ENCODE measurements at regions not wholly inside any gene's neighbourhood (a gene's known extent, or its start where the extent isn't known, plus 50 kb on each side); places are given as distances from the start of the nearest gene placed in this dataset.
"Not testable (repeated sequence)": the region's sequence is repeated elsewhere in the genome, so short reads cannot be mapped to it uniquely, and the experiment has no call there.

DNA sequence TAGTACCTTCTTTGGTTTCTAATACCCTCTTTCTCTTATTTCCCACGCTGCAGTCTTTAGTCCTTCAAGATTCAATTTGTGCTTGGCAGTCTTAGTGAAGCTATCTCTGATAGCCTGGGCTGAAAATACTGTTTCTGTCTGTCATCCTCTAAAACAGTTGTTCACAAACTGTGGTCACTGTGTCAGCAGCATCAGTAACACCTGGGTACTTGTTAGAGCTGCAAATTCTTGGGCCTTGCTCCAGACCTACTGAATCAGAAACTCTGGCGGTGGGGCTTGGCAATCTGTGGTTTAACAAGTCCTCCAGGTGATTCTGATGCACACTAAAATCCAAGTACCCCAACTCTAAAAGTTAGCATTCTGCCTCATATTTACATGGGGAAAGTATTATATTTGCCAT is 217.5 kb upstream of the SEL1L start:
- no peak for DNase-seq (ENCODE audit: low spot score)

DNA sequence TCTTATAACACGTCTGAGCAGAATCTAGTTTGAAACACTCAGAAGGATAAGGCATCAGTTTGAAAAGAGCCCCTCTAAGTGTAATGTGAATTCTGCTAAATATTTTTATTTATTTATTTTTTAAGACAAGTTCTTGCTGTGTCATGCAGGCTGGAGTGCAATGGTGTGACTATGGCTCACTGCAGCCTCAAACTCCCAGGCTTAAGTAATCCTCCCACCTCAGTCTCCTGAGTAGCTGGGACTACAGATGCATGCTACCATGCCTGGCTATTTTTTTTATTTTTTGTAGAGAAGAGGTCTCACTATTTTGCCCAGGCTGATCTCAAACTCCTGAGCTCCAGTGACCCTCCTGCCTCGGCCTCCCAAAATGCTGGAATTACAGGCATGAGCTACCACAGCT is 225.9 kb upstream of the SEL1L start:
- no peak for DNase-seq (ENCODE audit: low spot score)

DNA sequence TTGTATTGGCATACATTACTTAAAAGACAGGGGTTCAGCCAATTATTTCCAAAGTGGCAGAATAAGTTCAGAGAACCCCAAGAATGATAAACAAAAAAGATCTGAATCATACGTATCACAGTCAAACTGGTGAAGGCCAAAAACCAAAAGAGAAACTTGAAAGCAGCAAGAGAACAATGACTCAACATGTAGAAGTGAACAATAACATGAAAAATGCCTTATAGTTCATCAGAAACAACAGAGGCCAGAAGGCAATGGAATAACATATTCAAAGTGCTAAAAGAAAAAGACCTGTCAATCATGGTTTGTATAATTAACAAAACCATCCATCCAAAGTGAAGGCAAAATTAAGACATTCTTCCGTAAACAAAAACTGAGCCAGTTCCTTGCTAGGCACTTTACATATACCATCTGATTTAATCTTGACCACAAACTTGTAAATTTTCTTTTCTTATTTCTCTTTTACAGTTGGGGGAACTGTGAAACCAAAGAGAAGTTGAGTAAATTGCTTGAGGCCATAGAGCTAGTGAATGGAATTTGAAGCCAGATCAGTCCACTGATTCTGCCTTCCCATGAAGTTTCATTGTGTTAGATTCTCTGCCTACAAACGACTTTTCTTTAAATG is 232.1 kb upstream of the SEL1L start:
- no peak for DNase-seq (ENCODE audit: low spot score)

DNA sequence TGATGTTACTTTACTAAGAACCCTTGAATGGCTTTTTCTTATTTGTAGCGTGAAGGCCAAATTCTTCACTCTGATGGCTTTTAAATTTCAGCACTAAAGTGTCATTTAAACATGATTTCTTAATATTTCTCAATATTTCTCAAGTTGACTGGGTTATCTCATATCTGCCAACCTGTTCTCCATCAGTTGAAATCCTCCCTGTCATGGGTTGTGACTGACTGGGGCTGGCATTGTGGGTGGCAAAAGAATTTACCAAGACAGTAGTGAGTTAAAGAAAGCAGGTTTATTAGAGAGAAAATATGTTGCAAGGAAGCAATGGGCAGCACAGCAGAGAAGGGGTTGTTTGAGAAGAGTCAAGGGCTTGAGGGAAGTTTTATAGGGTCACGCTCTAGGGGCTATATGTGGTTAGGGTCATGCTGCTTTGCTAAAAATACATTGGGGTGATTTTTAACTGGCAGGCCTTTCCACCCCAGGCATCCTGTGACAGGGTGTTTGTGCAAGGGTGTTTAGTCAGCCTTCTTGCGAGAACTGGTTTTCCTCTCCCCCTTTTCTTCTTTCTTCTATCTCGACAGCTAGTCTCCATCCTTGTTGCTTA is 232.8 kb upstream of the SEL1L start:
- no peak for DNase-seq (ENCODE audit: low spot score)

DNA sequence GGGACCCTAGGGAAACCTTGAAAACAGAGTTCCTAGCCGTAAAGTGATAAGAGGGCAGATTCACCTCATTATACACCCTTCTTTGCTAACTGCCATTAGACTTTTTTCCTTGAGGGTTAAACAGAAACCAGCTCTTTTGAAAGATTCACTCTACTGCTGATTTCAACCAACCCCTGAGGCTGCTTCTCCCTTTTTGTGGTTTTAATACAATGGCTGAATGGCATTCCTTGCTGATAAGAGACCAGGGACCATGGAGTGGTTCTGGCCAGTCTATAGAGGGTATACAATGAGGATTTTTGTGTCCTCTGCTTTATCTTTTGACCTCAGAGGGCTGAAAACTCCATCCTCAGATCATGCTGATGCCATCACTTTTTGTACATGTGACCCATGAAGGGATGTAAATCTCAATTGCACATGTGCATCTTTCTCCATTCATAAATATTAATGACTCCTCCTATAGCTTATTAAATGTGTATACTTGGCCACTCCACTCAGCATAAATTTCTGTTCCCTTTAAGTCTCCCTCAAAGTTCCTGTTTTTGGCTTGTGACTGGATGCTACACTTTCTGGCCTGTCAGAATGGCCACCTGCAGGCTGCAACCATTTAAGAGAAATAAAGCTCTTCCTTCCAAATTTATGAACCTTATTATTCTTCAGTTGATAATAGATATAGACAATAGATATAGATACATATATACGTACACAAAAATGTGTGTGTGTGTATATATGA is 233.8 kb upstream of the SEL1L start:
- no peak for DNase-seq (ENCODE audit: low spot score)

DNA sequence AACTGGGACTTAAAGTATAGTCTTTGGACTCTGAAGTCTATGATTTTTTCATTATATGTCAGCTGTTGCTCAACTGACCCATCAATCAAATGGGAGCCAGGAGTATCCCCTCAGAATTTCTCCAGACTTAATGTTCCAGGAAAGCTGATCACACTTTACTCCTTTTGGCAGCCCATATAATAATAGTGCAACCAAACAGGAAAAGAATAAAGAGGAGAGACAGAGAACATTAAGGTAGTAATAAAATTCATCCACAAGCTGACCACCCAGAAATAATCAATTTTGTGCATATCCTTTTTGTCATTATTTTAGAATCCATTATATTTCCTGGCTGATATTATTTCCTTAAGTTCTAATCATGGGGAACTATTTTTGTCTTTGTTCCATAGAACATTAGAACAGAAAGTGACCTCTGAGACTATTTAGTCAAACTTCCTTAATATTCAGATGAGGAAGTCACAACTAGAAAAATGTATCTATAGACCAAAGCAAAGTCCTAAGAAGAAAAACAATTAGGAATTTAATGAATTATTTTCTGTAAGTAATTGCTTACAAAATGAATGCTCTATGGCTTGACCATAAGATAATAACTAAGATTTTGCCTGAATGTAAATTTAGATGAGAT is 238.1 kb upstream of the SEL1L start:
- no peak for DNase-seq (ENCODE audit: low spot score)

DNA sequence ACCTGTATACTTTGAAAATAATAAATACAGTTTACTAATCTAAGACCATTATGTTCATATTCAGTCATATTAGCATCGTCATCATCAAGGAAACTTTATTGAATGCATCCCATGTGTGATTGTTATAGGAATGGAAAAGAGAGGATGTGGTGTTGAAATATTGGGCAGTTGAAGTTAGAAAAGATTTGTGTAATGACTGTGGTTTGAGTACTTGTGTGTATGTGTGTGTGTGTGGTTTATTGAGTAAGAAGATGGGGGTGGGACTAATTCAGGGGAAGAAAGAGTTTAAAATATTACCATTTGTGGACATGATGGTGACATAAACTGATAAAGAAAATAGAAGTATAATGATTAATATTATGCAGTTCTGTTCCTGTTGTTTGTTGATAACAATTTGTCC is 238.7 kb upstream of the SEL1L start:
- DNase-seq (ENCODE audit: low spot score) = no peak

DNA sequence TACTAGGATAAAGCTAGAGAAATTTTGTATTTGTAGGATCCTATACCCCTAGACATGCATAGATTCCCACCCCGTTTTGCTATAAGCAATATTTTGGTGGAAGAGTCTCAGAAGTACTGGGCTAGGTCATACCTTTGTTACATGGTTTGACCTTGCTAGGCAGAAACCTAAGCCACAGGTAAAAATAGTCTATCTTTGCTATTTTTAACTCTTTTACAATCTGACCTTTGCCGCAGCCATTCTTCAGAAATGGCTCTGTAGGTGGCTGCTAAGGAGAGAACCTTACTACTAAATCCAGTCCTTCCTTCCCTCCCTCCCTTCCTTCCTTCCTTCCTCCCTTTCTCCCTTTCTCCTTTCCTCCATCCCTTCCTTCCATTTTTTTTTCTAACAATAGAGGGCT is 242.9 kb upstream of the SEL1L start:
- no peak for DNase-seq (ENCODE audit: low spot score)

DNA sequence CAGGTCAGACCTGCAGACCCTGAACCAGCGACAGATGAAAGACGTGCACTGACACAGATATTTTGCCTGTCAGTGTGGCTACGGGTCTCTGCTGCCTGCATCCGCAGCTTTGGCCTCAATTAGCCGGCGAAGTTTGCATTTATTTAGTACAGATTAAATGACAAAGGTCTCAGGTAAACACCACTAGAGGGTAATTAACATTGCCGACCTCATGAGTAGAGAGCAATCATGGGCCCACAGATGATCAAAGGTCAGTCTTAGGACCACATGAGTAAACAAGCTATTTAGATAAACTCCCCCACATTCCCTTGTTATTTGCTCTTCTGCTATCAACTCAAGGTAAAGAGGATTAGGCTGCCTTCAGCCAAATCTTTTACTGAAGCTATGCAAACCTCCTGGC is 248.1 kb upstream of the SEL1L start:
- DNase-seq (ENCODE audit: low spot score) = not testable (repeated sequence)

DNA sequence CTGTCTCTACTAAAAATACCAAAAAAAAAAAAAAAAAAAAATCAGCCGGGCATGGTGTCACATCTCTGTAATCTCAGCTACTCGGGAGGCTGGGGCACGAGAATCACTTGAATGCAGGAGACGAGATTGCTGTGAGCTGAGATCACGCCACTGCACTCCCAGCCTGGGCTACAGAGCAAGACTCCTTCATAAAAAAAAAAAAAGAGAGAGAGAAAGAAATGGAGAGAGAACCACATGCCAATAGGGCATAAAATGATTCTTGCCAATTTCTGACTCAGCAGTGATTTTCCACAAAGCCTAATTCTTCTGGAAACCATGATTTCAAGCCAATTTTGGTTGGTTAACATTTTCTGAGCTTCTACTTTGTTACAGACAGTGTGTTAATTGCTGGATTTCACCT is 250.4 kb upstream of the SEL1L start:
- no peak for DNase-seq (ENCODE audit: low spot score)

DNA sequence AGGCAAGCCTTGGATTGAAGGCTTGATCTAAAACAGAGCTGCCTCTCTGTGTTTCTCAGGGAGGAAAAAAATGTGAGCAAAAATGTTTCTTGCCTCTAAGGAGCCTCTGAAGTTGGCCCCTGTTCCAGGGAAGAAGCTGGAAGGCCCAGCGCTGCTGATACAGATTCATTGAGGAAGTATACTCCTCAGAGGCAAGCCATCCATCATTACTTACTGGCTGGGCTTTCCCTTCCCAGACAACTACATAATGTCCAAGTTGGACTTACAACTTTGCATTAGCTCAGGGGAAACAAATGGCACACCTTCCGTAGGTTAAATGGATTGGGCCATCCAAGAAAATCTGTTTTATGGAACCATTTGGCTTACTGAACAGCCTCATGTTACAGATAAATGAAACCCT is 263.7 kb upstream of the SEL1L start:
- no peak for DNase-seq (ENCODE audit: low spot score)

DNA sequence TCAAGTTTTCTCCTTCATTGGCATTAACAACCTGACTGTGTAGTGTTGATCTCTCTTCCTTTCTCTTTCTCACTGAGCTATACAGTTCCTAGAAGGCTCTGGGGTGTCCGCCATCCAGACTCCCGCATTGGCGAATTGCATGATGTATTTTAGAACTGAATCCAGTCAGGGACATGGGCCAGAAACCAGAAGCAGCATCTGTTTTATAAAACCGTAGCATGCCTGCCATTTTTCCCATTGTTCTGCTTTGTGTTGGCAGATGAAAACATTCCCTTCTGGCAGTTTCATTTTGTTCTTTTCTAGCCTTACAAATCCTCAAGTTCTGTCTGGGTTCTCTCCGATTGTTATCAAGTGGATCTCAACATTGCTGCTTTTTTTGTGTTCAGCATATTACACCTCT is 268.3 kb upstream of the SEL1L start:
- DNase-seq (ENCODE audit: low spot score) = no peak

DNA sequence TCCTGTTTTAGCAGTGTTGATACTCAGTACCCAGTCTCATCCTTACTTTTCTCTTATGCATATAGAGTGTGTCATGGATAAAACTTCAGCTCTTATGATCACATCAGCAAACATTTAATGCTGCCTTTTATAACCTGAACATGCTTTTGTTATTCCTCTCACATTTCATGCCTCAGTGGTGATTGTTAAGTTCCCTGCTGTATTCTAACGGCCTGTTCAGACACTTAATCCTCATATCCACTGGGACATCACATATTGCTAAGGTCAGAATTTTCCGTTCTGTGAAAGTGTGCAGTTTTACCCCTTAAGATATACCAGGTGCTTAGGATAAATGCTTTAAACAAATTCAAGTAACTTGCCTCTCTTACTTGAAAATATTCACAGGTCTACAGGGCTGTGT is 268.7 kb upstream of the SEL1L start:
- no peak for DNase-seq (ENCODE audit: low spot score)

DNA sequence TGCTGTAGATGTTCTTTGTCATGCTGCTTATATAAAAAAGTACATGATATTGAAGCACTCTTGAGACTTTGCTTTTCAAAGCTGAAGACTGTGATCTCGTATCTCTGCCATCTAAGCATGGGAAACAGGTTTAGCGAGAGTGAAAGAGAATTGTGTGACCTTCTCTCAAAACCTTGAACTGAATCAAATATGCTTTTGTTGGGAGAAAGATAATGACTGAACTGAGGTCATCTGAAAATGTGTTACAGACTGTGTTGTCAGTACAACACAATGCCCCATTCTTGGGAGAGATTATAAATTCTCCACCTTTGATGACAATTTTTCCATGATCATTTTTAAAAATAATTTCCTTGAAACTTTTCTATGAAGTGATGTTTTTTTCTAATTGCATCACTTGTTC is 272.1 kb upstream of the SEL1L start:
- DNase-seq (ENCODE audit: low spot score) = no peak

DNA sequence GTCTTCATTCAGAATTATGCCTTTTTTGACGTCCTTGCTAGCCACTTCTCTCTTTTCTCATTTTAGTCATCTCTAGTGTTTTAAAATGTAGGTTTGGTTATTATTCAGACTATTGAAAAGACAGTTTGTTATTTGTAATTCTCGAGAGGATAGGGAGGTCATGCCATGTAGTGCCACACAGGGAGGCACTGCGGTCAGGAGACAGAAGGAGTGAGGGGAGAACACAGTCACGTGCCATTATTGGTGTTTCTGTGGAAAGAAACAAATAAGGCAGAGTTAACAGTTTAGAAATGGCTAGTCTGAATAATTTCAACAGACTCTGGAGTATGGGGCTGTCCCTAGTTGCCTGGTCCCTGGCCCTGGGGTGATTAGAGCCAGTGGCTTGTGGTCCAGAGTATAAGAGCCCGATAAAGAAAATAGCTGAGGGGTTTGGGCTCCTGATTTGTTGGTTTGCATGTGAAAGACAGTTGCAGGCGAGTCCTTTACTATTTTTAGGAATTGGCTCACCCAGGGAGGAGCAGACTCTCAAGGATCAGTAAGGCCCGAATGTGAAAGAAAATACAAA is 278.1 kb upstream of the SEL1L start:
- DNase-seq (ENCODE audit: low spot score) = no peak

DNA sequence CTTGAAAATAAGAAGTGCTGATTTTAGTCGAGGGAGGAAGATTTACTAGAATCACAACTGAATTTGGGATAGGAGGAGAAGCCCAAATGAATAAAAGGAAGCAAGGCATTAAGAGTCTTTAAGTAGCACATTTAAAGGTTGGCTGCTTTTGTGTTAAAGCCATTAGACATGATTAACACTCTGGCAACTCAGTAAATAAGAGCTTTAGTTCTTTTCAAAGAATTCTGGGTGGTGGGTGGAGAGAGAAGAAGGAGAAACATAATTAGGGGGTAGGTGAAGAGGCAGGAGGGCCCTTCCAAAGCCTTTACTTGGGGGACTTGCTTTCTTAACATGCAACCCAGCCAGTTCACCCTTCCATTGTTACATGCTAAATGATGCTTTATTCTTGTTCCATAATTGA is 284.6 kb upstream of the SEL1L start:
- DNase-seq (ENCODE audit: low spot score) = no peak

DNA sequence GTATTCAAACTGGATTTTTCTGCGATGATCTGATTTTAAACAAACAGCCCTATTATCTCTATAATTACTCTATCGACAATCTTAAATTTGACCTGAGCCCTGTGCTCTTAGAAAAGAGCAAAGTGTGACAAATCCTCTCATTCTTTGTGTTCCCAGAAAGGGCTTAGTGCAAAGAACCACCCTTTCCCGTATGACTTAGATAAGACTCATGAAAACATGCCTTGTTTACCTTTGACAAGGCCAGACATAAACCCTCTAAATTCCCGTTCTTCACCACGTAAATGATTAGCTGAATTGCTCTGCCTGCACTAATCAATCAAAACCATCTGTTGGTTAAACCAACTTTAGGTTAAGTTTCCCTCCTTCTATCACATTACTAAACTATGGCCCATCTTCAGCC is 285.7 kb upstream of the SEL1L start:
- no peak for DNase-seq (ENCODE audit: low spot score)

DNA sequence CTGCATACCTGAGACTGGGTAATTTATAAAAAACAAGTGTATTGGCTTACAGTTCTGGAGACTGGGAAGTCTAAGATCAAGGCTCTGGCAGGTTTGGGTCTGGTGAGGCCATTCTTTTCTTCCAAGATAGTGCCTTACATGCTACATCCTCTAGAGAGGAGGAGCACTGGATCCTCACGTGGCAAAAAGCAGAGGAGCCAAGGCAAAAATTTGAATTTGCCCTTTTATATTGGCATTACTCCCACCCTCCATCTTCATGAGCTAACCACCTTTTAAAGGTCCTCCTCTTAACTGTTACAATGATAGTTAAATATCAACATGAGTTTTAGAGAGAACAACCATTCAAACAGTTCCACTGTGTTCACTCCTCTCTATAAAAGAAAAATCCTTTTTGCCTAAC is 286.3 kb upstream of the SEL1L start:
- DNase-seq (ENCODE audit: low spot score) = no peak

DNA sequence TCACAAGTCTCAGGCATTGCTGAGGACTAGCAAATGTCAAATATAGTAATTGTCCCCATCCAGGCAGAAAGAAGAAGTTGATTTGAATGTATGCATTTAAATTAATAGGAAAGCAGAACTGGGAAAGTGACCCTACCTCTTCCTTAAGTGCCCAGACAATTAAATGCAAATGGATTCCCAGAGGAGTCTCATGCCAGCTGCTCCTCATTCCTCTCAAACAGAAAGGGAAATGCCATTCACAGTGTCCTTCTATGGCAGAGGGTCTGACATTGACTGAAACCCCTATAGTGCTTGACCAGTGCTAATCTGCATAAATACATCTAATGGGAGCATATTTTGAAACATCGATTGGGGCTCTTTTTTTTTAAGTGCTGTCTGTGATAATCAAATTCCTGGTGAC is 292.4 kb upstream of the SEL1L start:
- no peak for DNase-seq (ENCODE audit: low spot score)

DNA sequence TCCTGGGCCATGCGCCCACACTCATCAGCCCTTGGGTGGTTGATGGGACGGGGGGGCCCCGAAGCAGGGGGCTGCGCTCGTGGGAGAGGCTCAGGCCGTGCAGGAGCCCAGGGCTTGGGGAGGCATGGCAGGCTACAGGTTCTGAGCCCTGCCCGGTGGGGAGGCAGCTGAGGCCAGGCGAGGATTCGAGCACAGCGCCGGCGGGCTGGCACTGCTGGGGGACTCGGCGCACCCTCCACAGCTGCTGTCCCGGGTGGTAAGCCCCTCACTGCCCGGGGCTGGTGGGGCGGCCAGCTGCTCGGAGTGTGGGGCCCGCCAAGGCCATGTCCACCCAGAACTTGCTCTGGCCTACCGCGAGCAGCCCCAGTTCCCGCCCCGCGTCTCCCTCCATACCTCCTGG is 295.8 kb upstream of the SEL1L start:
- DNase-seq (ENCODE audit: low spot score) = no peak

DNA sequence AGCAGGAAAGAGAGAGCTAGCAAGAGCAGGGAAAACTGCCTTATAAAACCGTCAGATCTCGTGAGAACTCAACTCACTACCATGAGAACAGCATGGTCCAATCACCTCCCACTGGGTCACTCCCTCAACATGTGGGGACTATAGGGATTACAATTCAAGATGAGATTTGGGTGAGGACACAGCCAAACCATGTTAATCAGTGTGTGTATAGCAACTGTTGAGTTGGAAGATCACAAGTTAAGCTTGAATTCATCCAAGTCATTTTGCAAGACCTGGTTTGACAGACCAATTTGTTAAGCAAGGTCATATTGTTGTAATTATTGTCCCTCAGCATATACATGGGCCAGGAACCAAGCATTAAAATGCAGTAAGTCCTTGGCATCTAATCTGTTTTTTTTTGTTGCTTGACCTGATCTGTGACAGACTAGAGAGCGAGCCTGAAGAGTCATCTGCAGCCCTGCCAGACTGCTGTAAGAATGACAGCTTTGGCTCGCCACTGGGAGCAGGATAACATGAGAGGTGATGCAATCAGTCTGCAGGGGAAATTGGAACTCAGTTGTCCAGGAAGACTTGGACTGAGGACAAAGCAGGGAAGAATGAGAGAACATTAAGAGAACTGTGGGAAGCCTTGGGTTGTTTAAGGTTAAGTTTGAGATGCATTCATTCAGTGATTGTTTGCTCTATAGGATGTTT is 297.6 kb upstream of the SEL1L start:
- no peak for DNase-seq (ENCODE audit: low spot score)

DNA sequence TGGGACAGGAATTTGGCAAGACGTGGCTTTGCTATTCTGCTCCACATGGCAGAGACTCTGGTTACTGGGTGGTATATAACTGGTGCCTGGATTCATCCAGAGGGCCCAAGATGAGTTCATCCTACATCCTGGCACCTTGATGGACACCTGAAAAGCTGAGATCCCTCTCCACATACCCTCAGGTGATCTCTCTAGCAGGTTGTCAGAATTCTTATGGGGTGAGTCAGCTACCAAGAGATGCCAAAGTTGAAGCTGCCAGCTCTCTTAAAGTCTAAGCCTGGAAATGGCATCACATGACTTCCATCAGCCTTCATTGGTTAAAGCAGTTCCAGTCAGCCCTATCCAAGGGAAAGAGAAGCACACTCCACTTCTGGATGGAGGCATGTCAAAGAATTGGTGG is 300.7 kb upstream of the SEL1L start:
- no peak for DNase-seq (ENCODE audit: low spot score)
